Progenitor cell of endocrine pancreas (in vitro differentiated cells): ENCODE measurements at regions not wholly inside any gene's neighbourhood (a gene's known extent, or its start where the extent isn't known, plus 50 kb on each side); places are given as distances from the start of the nearest gene placed in this dataset.

ENCODE experiments used
- DNase-seq: peaks from one replicate; pipeline ENCODE4 v3.0.0; 2021; ENCODE audit warnings: low spot score; ENCODE audit not compliant: unreplicated experiment
- H3K27ac Mint-ChIP-seq: 2 replicates; pipeline ENCODE4 v1.8.0; 2021; ENCODE audit warnings: mild to moderate bottlenecking, moderate library complexity, mixed read lengths
- H3K27me3 Mint-ChIP-seq: 2 replicates; pipeline ENCODE4 v1.8.0; 2021; ENCODE audit warnings: mixed read lengths
- H3K36me3 Mint-ChIP-seq: 2 replicates; pipeline ENCODE4 v1.8.0; 2022; ENCODE audit warnings: mixed read lengths; ENCODE audit not compliant: insufficient read depth
- H3K4me1 Mint-ChIP-seq: 2 replicates; pipeline ENCODE4 v1.8.0; 2021; ENCODE audit warnings: low read depth, mixed read lengths
- H3K4me3 Mint-ChIP-seq: 2 replicates; pipeline ENCODE4 v1.8.0; 2021; ENCODE audit warnings: low read depth, mild to moderate bottlenecking, moderate library complexity, mixed read lengths
- H3K9me3 Mint-ChIP-seq: 2 replicates; pipeline ENCODE4 v1.8.0; 2021; ENCODE audit warnings: low read depth, mixed read lengths
- TF ChIP-seq, protein P1 (sequence below): fragments of 200-600 bp; sonication (generic); IDR thresholded peaks from one replicate; pipeline ENCODE4 v1.5.0; 2021; ENCODE audit warnings: antibody characterized with exemption, mild to moderate bottlenecking; ENCODE audit not compliant: unreplicated experiment

DNA sequence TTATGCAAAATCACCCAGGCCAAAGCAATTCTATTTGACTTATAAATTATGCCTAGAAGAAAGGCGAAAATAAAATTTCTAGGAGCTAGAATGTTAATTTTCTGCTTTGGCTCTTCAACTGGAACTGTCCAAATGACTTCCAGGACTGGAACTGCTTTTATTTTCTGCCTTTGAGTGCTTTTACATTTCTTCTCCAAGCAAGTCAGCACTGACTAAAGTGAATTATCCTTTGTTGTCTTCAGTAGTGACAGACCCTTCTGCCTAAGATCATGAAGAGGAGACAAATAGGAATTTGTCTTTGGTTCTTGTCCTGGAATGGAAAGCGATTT is 255.9 kb downstream of the DNAJB9 start:
- H3K36me3 Mint-ChIP-seq: no peaks in the 10 kb centered on the region
- H3K4me3 Mint-ChIP-seq: no peak overlapping the region
- DNase-seq: no peak
- H3K9me3 Mint-ChIP-seq: no peaks in the 10 kb centered on the region
- H3K4me1 Mint-ChIP-seq: no peaks in the 10 kb centered on the region
- H3K27me3 Mint-ChIP-seq: peaks cover 10% of the 10 kb centered on the region
- H3K27ac Mint-ChIP-seq: no peak overlapping the region
- TF ChIP-seq, protein P1, sequence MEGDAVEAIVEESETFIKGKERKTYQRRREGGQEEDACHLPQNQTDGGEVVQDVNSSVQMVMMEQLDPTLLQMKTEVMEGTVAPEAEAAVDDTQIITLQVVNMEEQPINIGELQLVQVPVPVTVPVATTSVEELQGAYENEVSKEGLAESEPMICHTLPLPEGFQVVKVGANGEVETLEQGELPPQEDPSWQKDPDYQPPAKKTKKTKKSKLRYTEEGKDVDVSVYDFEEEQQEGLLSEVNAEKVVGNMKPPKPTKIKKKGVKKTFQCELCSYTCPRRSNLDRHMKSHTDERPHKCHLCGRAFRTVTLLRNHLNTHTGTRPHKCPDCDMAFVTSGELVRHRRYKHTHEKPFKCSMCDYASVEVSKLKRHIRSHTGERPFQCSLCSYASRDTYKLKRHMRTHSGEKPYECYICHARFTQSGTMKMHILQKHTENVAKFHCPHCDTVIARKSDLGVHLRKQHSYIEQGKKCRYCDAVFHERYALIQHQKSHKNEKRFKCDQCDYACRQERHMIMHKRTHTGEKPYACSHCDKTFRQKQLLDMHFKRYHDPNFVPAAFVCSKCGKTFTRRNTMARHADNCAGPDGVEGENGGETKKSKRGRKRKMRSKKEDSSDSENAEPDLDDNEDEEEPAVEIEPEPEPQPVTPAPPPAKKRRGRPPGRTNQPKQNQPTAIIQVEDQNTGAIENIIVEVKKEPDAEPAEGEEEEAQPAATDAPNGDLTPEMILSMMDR: no peak

DNA sequence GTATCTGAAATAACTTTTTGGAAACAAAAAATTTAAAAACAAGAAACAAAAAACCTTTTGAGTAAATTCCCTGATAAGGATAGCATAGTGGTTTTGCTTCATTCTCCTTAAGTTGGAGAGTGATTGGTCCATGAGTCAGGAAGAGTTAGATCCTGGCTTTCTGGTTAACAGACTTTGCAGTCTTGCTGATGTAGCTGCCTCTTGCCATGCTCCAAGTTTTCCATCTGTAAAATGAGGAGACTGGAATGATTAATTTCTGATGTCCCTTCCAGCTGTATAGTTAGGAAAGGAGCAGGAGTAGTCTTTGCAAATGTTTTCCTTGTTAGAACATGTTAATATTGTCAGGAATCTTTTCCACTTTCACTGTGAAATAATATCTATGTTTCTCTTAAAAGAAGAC is 266.6 kb downstream of the DNAJB9 start:
- no peaks in the 10 kb centered on the region for H3K36me3 Mint-ChIP-seq
- TF ChIP-seq, protein P1: no peak
- DNase-seq: no peak
- no peaks in the 10 kb centered on the region for H3K27me3 Mint-ChIP-seq
- peaks cover 21% of the 10 kb centered on the region for H3K9me3 Mint-ChIP-seq
- H3K27ac Mint-ChIP-seq: no peak overlapping the region
- no peak overlapping the region for H3K4me3 Mint-ChIP-seq
- no peaks in the 10 kb centered on the region for H3K4me1 Mint-ChIP-seq

DNA sequence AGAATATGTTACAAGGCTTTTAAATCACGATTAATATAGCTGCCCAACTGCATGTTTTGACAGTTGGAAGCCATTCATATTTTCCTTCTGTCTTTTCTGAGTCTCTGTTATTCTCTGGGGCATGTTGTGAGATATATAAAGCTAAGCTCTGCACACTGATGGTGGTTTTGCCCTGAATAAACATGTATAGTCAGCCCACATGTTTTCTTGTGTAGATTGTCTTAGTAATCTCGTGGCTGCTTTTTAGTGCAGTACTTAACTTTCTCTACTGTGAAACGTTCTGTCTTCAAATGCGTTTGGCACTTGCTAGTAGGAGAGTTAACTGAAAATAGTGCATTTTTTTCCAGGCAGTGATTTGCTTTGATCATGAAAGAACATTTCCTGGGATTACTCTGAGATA is 268.5 kb downstream of the DNAJB9 start:
- H3K27me3 Mint-ChIP-seq: no peaks in the 10 kb centered on the region
- H3K4me3 Mint-ChIP-seq: no peak overlapping the region
- H3K9me3 Mint-ChIP-seq: peaks cover 17% of the 10 kb centered on the region
- H3K36me3 Mint-ChIP-seq: no peaks in the 10 kb centered on the region
- no peak overlapping the region for H3K27ac Mint-ChIP-seq
- no peaks in the 10 kb centered on the region for H3K4me1 Mint-ChIP-seq
- TF ChIP-seq, protein P1: no peak
- DNase-seq: no peak

DNA sequence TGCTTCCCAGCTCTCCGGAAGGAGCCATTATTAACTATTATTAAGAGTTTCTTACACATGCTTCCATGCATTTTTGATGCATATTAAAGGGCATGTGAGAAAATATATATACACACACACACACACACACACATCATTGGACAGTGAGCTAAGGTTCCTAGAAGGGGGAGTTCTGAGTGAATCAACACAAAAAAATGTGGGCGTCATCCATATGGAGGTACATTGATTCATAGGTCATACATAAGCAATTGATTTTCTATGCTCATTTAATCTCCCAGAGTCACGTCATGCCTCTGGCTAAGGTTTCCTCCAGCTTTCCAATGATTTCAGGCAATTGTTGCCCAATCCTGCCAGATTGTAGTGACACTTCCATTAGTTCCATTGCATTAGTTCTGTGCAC is 269.4 kb downstream of the DNAJB9 start:
- Mint-ChIP-seq H3K27ac (no peak overlapping the region), H3K27me3 (no peaks in the 10 kb centered on the region), H3K4me3 (no peak overlapping the region), H3K9me3 (peaks cover 8% of the 10 kb centered on the region), H3K36me3 (no peaks in the 10 kb centered on the region), H3K4me1 (no peaks in the 10 kb centered on the region)
- TF ChIP-seq, protein P1: no peak
- no peak for DNase-seq

DNA sequence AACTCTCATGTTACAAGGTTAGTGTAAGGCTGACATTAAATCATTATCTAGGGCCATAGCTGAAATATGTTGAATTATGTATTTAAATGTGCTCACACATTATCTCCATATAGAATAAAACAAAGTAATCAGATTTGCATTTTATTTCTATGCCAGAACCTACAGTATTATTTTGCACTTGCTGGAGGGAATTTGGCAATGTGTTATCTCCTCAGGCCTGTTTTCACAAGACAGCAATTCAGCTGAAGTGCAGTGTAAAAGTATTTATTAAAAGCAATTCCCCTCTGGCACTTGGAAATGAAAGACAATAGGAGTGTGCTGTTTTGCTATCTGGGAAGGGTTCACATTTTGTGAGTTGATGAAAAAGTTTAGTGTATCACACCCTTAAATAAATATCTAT is 276.3 kb downstream of the DNAJB9 start:
- Mint-ChIP-seq H3K27ac (no peak overlapping the region), H3K4me1 (no peaks in the 10 kb centered on the region), H3K4me3 (no peak overlapping the region), H3K27me3 (peaks cover 14% of the 10 kb centered on the region), H3K36me3 (no peaks in the 10 kb centered on the region), H3K9me3 (no peaks in the 10 kb centered on the region)
- DNase-seq: no peak
- TF ChIP-seq, protein P1: no peak

DNA sequence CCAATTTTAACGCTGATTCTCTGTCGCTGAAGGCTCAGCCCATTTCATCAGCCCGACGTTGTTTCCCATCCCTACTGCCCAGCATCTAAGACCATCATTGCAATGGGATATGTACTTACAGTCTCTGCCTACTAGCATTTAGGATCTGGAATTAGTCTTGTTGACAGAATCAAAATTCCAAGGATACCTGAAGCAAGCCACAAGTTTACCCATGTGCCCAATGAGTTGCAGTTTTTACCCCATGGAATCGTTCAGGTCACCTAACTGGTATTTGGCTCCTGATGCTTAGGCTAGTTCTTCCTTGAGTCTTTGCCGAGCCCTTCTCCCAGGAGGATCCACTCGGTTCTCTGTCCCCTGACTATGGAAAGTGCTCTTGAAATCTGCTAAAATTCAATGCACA is 276.8 kb downstream of the DNAJB9 start:
- H3K4me3 Mint-ChIP-seq: no peak overlapping the region
- no peaks in the 10 kb centered on the region for H3K9me3 Mint-ChIP-seq

More for the DNA sequence above, 276.8 kb downstream of the DNAJB9 start:
- DNase-seq: no peak
- Mint-ChIP-seq H3K27me3 (peaks cover 14% of the 10 kb centered on the region), H3K36me3 (no peaks in the 10 kb centered on the region), H3K27ac (no peak overlapping the region), H3K4me1 (no peaks in the 10 kb centered on the region)
- TF ChIP-seq, protein P1: no peak
